ENCODE measurements at regions not wholly inside any gene's neighbourhood (a gene's known extent, or its start where the extent isn't known, plus 50 kb on each side); places are given as distances from the start of the nearest gene placed in this dataset.

DNA sequence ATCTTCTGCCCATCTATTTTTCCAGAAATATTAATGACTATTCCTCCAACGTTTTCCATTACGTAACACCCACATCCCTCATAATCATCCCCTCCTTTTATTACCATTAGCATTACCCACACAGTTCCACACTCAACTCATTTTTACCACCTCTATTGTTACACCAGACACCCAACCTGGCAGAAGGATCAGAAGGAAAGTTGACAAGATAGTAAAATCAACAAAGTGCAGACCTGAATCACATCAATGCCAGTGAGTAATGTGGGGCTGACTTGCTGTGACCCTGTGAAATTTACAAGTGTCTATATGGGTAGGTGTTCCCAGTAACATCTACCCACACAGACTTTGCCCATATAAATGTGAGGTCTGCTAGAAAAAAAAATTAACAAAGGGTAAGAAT, 568.2 kb downstream of the MAFB start:
- DNase-seq = no peak

DNA sequence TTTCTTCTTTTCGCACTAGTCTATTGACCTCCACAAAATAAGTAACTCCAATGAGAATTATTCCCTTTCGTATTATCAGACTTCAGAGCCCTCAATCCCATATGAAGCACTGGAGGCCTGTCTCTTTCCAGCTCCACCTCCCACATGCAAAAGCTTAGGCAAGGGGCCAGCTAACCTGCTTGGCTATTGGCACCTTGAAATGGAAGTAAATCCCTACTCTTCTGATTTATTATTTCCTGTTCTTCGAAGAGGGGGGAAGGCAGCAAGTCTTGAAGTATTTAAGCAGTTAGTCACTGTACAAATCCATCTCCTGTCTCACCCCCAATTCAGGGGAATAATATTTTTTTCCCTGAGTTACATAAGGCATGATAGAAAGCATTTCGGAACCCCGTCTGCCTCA, 577.8 kb downstream of the MAFB start:
- no peak for DNase-seq

DNA sequence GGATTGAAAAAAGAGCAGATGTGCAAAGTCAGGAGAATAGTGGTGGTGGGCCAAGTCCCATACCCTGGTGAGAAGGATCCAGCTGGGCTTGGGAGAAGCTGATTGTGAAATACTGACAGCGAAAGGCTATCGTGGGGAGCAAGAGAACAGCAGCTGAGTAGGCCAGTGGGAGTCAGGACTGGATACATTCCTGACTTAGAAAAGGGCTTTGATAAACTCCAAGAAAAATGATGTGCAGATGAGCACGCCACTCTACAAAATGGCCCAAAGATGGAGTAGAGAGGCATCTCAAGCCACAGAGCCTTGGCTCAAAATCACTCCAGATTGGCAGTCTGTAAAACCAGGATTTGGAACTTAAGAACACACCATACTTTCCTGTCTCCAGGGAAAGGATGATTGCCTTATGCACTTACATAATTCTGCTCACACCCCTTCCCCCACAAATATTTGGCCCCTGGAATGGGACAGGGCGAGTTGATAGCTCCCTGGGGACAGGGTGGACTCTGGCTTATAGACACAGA, 578.7 kb downstream of the MAFB start:
- no peak for DNase-seq

DNA sequence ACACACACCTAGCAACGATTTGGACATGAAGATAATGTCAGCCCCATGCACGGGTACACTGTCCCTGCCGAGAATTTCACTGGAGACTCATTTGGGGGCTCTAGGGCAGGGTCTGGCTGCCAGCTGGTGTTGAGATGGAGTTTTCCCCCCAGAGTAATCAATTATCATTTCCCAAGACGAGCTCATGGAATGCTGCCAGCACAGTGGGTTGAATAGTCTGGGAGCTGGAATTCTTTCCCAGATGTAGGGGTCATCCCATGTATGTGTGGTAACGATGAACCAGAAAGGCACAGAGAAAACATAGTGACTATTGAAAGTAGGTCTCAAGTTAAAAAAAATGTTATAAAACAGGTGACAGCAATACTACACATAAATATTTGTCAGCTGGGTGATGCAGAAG, 579.9 kb downstream of the MAFB start:
- no peak for DNase-seq

DNA sequence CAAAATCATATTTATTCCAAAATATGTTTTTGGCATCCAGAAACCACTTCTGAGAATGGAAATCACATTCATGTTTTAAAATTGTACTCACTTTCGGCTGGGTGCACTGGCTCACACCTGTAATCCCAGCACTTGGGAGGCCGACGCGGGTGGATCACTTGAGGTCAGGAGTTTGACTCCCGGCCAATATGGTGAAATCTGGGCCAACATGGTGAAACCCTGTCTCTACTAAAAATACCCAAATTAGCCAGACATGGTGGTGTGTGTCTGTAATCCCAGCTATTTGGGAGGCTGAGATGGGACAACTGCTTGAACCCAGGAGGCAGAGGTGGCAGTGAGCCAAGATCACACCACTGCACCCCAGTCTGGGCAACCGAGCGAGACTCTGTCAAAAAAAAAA, 580.7 kb downstream of the MAFB start:
- no peak for DNase-seq

DNA sequence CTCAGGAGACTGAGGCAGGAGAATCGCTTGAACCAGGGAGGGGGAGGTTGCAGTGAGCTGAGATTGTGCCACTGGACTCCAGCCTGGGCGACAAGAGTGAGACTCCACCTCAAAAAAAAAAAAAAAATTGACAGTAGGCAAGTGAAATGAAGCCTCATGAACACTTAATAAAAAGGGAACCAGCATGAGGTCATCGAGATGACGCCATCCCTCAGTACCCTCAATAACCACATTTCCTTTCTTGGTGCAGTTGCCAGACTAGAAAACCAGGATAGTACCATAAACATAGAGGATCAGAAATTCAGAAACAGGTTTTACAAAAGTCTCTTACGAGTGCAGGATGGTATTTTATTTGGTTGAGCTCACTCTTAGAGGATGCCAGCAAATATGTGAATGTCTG, 584.1 kb downstream of the MAFB start:
- DNase-seq = no peak

DNA sequence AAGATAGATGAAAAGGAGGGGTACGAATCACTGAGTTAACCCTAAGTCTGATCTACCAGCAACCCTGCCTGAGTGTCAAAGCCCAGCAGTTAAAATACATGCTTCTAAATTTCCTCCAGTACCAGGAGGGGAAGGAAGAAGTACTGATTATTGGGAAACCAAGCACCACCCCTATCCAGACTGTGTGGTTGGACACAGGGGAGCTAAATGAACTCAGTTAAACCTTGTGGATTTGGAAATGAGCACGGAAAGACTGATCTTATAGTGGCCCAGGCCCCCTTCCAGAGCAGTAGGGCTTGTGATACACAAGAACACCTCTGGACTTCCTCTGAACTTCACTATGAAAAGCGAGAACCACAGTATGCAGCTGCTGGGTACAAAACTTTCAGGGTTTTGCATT, 585.6 kb downstream of the MAFB start:
- DNase-seq = no peak

DNA sequence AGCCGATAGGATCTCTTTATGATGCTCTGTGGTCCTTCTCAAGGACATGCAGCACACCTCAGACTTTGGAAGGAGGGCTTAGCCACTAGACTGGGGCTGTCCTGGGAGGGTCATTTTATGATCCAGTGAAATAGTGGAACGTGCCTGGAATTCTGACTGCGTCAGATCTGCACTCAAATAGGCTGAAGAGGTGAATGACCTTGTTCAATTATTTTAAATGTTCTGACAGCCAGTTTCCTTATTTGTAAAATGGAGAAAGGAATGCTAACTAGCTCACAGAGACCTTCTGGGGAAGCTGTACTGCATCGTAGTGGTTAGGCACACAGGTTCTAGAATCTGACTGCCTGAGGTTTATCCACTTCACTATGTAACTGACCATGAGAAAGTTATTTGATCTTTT, 587.5 kb downstream of the MAFB start:
- no peak for DNase-seq

DNA sequence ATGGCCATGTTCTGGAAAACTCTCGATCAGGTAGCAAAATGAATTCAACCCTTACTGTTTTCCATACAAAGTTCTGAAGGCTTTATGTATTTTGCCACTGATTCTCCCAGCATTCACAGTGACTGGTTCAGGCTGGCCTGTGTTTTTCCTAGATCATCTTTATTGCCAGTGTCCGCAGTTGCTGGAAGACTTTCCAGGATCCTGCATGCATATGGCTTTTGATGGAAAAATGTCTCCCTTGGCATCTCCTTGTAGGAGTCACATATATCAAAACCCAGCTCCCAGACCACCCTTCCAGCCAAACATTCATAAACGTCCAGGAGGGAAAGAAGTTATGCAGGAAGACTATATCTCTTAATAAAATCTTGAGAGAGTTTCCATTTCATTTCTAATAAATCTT, 588.8 kb downstream of the MAFB start:
- DNase-seq = no peak

DNA sequence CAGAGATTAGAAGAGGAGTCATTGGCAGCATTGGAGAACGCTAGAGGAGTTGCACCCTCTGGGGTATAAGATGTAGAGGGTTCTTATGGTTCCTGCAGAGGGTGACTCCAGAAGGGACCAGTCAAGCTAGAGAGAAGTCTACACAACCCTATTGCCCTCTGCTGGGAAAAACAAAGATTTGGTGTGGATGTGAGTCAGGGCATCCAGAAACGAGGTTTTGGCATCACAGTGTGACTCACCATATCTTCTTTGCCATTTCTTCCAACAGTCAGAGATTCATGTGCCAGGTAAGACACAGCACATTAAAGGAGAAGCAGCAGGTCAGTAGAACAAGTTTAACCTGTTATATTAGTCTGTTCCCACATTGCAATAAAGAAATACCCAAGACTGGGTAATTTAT, 598.8 kb downstream of the MAFB start:
- DNase-seq = no peak

DNA sequence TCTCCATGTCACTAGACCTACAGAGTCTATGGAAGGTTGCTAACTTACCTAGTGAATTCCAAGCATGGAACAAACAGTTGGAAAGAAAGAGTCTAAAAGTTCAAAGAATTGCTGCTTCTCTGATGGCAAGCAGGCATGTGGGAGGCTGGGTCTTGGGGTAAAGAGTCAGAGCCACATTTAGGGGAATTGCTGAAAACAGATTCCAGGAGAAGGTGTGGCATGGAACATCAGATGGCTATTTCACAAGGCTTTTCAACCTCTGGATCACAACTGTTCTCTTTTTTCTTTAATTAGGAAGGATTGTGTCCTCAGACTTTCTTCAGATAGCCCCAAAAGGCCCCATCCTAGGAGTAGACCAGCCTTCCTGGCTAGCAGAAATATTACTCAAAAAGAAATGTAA, 601.5 kb downstream of the MAFB start:
- DNase-seq = no peak

DNA sequence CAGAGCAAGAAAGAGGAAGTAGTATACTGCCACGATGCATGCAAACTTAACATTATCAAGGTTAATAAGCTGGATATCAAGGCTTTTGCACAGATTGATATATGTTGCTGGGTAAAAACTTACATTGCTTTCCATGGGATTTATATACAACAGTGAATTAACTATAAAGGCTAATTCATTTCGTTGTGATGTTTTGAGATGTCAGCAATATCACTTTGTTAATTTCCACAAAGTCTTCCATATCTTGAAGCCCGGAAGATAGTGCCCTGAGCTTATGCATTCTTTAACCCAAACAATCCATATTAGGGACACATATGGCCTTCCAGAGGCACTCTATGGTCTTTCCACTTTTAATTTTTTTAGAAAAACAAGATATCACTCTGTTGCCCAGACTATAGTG, 603.5 kb downstream of the MAFB start:
- no peak for DNase-seq

DNA sequence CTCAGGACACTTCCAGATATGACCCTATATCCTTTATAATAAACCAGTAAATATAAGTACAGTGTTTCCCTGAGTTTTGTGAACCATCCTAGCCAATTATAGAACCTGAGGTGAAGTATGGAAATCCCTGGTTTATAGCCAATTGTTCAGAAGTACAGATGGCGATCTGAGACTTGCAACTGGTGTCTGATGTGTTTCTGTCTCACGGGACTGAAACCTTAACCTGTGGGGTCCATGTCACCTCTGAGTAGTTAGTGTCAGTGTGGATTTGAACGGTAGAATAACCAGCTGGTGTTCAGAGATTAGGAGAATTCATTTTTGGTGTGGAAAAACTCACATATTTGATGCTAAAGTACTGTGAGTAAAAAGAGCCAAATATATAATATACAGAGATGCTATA, 606.6 kb downstream of the MAFB start:
- no peak for DNase-seq

DNA sequence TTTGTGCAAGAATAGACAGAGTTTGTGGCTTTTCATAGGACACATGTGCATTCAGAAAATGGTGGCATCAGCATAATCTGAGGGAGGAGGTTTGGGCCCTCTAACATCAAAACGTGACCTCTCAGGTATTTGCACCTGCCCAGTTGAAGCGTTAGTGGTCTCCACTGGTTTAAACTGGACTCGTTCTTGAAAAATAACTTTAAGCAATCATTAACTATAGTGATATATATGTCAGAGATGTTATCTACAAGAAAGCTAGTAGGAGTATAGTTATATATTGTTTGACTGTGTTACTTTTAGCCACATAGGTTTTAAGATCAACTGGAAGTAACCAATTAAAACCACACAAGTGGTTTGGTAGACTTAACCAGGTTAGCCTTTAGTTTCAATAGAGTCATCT, 607.4 kb downstream of the MAFB start:
- no peak for DNase-seq

DNA sequence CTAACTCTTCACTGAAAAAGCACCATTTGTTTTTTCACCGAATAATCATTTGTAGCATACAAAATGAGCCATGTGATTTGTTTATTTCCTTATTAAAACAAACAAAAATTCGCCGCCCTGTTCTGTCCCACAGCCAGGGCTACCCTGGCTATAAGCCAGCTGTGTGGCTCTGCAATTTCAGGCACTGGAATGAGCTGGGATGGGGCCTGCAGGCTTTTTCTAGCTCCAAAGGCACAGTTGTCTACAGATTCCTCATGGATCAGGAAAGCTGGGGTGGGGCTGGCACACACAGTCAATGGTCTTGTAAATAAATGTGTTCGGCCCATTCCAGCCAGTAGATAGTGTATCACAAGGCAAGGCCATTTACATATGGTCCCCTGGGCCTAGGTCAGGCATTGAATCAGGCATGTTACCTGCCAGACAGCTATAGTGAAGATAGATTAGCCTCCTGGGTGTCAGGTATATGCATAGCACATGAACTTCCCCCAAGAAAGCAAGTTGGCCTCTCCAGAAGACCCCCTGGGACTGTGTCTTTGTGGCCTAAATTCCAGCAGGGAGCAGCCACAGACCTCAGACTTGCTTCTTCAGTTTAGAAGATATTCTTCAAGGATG, 608.9 kb downstream of the MAFB start:
- DNase-seq = no peak

DNA sequence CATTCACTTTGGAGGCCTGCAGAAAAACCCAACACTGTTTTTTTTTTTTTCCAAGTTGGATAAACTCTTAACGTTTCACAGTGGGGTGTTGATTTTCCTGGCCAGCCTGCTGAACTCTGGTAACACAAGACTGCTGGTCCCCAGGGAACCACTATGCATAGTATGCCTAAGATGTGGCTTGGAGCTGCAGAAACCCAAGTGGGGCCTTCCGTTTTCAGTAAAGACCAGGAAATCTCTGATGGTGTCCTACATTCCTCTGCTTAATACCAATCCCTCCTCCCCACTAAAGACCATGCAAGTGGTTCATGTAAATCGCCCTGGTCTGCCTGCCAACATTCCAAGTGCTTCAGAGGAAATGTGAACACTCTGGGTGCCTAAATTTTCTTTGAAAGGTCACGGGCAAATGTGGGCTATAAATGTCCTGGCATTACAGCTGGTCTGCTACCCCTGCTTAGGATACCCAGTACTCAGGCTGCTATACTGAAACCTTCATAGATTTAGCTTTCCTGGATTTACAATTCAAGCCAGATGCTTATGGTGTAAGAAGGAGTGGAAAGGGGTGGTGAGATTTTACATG, 615.4 kb downstream of the MAFB start:
- no peak for DNase-seq

DNA sequence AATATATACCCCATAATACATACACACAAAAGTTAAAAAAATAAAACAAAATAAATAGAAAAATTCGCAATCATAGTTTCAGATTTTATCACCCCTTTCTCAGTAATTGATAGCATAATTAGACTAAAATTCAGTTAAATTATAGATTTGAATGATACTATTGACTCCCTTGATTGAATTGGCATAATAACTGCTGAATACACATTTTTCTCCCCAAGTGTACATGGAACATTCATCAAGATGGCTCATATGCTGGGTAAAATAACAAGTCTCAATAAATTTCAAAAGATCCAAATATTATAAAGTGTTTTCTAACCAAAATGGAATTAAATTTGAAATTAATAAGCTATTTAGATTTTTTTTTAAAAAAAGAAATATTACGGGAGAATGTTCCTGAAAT, 616.1 kb downstream of the MAFB start:
- DNase-seq = no peak

DNA sequence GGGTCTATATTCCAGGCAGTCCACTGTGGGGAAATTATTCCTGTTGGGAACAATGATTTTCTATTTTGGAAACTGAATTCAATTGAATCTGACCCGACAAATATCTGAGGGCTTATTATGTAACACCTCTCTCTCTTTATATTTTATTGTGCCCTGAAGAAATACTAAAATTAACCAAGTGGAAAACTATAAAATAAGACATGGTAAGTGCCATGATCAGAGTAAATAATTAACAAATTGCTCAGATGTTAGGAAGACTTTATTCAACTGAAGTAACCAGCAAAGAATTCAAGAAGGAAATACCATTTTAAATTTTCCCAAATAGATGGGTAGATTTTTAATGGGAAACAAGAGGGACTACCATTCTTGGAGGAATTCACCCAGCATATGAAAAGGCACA, 632.9 kb downstream of the MAFB start:
- no peak for DNase-seq

DNA sequence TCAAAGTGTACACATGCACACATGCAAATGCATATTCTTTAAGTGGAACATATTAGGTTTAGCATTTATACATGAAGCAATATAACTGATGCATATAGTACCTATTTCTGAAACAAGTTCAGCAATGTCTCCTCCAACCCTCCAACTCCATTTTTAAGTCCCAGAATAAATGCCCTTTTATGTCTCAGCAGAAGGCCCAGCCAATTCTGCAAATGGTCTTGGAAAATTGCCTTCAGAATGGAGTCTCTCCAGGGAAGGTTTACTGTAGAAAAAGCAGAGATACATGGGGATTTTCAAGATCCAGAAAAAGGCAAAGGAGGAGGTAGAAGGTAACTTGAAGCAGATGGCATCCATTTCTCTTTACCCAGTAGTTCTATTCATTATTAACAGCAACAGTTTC, 633.3 kb downstream of the MAFB start:
- DNase-seq = no peak

DNA sequence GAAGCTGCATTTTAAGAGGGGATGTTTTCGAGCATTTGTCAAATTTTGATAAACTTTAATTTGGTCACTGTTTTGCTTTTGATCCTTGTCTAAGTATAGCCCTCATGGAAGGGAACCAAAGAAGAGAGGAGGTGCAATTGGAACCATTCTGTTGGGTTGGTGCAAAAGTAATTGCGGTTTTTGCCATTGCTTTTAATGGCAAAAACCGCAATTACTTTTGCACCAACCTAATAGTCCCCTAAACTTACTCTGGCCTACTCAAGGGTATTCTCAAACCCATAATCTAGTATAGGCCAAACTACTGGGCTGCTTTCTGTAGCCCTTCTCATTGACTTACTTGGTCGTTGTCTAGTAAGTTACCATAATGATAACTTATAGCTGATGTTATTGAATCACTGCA, 634.7 kb downstream of the MAFB start:
- DNase-seq = no peak

DNA sequence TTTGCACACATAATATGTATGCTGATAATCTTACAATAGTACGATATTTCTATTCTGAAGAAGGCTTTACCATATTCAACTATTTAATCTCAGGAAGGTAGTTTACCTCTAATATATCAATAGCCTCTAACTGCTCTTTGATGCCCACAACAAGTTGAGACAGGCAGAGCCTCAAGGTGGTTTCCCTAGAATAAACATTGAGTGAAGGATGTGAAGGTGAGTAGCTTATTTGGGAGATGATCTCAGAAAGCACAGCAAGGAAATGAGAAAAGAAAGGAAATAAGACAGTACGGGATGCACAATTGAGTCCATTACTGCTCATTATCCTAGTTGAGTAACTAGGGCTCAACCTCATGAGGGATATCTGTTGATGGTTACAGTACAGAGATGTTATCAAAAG, 638.4 kb downstream of the MAFB start:
- DNase-seq = no peak

DNA sequence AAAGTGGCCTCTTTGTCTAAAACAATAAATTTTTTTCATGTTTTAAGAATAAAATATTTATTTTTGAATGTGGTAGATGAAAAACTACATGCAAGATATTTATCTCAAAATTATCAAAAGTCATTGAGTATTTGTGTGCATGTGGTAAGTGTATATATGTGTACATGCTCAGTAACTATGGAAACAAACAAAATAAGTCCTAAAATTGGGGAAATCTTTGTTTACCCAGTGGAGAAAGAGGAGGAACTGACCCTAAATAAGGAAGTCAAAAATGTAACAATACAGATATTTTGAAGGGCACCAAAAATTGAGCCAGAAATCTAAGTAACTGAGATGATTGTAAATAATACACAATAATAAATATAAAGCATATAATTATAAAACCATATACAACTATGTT, 639.2 kb downstream of the MAFB start:
- DNase-seq = no peak

DNA sequence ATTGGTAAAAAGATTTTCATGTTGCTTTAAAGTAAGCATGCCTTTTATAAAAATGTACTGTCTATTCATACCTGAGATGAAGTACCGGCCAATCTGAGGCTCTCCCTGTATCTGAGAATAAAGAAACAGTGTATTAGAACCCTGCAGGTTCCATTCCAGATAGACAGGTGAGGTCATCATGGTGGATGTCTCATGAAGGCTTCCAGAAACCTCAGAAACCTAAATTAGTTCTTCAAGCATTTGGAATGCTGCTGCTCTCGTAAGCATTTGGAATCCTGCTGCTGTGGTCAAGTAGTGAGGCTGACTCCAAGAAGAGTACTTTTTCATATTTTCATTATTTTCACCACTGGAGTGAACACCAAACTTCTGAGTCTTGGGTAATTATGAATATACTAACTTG, 642.3 kb downstream of the MAFB start:
- no peak for DNase-seq

DNA sequence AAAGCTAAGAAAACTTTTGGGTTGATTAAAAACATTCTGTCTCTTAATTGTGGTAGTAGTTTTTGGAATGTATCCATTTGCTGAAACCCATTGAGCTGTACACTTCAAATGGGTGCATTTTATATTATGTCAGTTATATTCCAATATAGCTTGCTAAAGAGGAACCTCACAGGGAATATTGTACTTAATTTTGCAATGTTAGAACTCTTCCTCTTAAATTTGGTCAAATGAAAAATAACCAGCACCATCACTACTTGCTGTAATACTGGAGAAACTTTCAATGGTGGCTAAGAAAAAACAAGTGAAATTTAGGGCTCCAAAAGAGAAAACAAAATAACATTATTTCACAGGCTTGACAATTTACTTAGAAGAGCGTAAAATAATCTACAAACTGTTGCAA, 651.5 kb downstream of the MAFB start:
- no peak for DNase-seq

DNA sequence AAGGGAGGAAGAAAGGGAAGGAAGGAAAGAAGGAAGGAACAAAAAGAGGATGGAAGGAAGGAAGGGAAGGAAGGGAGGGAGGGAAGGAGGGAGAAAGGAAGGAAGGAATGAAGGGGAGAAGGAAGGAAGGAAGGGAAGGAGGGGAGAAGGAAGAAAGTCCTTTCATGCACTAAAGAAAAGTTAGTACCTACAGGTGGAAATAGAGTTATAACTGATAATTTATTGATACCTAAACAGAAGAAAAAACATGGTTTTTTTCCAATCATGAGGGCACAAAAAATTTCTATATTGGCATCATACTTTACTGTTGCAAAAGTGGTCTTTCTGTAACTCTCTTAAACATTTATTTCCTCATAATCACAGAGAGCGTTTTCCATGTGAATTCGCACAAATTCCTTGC, 659.4 kb downstream of the MAFB start:
- no peak for DNase-seq
